HG02623 (cell line): ENCODE measurements at regions not wholly inside any gene's neighbourhood (a gene's known extent, or its start where the extent isn't known, plus 50 kb on each side); places are given as distances from the start of the nearest gene placed in this dataset.
A peak's percentile ranks its signal among the peaks of the same experiment; 100 is the strongest.

ENCODE experiments used
- ATAC-seq: cut with Tn5 transposase; IDR thresholded peaks from one replicate; pipeline ENCODE4 v1.9.1; 2021; ENCODE audit warnings: moderate library complexity; ENCODE audit not compliant: unreplicated experiment

DNA sequence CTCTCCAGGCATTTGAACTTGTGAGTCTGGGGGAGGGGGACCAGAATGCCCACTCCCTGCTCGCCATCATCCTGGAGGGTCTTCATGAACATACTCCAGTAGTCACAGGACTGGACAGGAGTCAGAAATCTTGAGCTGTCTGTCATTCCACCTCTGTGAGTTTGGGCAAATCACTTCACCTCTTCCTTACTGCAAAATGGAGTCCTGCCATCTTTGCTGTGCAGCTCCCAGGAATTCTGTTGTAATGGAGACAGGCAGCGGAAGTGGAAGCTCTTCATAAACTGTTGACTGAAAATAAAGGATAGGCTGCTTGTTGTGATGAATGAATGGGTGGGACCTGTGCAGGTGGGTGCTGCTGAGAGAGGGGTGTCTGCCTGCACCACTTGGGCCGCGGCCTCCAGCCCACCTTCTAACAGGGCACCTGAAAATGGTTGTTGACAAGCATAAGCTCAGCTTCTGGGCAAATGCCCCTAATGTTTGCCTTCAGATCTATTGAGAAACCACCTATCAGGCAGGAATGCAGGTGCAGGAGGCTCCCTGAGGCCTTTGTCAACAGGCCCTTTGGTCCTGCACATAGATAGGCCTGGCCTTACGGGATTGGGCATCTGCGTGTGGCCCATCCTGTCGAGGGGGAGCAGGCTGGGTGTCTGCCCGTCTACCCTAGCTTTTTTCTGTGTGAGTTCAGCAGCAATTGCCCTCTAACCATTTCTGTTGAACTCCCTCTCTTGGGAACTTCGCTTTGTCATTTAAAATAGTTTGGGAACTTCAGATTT lies 321.0 kb downstream of the RPS6KC1 start:
- ATAC-seq, result no peak

DNA sequence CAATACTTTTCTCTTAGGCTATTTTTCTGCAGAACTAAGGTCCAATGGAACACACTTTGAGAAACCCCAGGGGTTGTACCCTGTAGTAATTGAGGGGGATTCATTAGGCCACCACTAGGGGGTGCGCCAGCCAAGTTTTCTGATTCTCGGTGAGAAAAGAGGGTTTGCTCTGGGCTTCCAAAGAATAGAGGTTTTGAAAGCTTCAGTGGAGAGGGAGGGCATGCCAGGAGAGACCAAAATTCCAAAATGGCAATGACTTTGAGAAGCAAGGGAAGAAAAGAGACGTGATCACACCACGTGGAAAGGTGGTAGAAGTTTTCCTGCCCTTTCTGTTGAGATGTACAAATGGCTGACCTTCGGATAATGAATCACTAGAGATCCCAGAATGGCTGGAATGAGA lies 323.3 kb downstream of the RPS6KC1 start:
- ATAC-seq, result peak; percentile 79

DNA sequence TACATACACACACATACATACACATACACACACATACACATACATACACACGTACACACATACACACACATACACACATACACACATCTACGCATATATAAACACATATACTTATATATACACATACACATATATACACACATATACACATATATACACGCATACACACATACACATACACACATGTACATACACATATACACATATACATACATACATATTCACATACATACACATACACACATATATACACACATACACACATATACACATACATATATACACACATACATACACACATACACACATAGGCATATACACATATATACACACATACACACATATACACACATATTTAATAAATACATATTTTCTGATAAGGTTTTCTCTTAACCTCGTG lies 324.0 kb downstream of the RPS6KC1 start:
- ATAC-seq, result no peak

DNA sequence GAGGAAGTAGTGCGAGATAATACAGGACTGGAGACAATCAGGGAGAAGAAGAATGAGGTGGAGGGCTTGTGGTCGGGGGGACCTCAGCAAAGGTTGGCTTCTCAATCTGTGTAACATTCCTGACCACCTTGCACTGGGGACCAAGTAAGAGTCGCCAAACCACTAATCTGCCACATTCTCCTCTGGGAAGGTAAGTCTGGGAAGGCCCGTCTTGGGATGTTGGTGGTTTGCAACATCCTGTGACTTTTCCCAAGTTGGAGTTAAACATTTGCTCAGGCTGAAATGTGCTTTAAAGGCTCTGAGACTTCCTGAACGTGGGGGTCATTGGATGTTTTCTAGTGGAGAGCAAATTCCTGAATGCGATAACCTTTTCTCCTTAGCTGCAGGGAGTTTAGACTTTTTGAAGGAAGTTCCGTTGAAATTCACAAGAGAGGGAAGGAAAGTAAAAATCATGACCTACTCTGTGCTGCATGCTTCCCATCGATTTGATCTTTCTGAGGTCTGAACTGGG lies 325.9 kb downstream of the RPS6KC1 start:
- no peak for ATAC-seq

DNA sequence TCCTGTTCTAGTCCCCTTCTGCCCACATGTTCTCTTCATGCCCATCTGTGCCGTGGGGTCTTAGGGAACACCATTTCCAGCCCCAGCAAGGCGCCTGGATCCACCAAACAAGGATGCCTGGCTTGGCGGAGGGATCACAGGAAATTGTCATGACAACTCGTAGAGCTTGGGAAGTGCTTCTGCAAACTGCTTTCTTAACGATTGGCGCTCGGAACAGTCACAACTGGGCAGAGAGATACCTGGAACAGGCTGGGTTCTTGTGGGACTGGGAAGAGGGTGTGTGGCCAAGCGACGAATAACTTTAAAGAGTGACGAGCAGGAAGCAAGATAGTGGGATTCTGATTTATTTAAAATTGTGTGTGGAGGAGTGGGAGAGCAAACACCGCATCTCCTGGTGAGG lies 329.8 kb downstream of the RPS6KC1 start:
- ATAC-seq, result no peak

DNA sequence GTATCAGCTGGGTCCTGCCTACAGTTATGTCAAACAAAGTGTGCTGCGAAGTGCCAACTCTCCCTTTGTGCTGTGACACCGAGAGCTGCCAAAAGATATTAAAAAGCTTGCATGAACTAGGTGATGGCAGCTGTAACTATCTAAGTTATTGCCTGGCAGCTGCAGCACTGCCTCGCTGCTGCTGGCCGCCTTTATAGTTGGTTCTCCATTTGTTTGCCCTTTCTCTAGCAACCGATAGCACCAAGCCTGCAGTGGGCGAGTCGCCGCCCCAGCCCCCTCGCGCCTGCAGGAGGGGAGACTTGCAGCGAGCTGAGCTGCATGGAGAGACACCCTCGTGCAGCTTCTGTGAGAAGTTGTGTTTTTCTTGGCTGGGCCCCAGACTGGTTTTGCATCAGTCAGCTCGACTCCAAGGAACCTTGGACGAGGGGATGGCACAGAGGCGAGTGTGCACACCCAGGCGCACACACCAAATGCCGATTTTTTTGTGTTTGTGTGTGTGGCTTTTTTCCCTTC lies 330.6 kb downstream of the RPS6KC1 start:
- ATAC-seq, result no peak

DNA sequence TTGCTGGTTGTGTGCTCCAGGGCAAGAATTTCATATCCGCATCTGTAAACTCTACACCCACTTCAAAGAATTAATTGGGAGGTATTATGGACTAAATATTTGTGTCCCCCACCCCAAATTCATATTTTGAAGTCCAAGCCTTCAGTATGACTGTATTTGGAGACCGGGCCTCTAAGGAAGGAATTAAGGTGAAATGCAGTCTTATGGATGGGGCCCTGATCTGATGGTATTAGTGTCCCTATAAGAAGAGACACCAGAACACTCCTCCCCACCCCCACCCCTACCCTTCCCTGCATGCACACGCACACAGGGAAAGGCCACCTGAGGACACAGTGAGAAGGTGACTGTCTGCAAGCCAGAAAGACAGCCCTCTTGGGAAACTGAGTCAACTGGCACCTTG lies 332.4 kb downstream of the RPS6KC1 start:
- ATAC-seq, result no peak

DNA sequence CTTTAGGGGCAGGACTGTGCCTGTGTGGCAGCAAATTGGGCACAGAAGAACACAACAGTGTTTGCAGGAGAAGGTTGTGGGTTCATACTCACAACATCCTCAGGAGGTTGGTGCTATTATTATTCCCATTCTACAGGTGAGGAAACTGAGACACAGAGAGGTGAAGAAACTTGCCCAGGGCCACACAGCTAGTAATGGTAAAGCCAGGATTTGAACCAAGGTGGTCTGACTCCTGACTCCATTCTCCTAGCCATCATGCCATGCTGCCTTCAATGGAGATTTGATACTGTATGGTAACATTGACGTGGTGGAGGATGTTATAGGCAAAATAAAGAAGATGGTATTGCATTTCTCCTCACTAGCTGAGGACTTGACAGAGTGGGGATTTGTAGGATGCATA lies 334.2 kb downstream of the RPS6KC1 start:
- no peak for ATAC-seq

DNA sequence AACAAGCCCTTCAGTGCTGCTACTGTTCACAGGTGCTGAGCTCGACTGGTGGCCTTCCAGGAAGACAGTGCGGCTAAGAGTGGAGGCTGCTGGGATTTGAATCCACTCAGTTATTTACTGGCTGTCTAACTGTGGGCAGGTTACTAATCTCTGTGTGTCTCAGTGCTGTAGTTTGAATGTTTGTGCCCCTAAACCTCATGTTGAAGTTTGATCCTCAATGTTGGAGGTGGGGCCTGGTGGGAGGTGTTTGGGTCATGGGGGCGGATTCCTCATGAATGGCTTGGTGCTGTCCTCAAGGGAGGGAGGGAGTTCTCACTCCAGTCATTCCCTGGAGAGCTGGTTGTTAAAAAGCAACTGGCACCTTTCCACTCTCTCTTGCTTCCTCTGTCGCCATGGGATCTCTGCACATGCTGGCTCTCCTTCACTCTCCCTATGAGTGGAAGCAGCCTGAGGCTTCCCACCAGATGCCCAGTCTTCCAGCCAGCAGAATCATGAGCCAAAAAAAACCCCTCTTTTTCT lies 334.8 kb downstream of the RPS6KC1 start:
- no peak for ATAC-seq

DNA sequence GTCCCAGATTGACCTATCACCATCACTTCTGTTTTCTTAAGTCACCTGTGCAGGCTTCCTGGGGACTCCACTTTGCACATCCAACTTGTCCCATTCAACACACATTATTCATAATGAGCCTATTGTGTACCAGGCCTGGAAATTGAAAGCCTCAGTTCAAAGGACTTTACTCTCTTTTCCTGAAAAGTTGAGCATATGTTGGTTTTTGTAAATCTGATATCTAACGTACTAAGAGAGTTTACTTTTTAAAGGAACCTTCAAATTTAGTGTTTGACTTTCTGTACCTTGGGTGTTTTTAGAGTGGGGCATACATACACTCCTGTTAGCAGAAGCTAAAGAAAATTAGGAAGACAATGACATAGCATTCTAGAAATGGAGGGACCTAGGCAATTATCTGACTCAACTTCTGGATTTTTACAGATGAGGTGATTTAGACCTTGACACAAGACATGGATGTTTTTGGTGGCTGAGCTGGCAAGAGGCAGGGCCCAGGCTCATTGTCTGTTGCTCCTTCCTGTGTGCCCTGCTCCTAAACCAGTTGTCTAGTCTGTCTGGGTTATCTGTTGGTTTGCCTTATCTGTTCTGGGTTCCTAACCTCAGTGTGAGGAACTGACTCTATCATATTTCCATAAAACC lies 336.5 kb downstream of the RPS6KC1 start:
- no peak for ATAC-seq

DNA sequence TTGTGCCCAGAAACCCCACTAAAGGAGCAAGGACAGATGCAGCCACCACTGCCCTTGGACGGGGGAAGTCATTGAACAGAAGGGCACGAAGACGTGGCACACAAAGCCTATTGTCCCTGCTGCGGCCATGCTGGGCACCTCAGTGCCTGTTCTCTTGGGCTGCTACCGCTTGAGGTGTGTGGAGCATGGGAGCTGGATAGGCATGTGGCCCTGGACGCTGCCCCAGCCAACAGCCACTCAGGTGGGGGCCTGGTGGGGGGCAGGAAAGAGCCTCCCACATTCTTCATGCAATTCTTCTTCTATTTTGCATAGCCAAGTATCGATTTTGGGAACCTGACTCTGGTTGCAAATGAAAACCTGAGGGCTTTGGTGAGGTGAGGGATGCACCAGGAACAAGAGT lies 337.2 kb downstream of the RPS6KC1 start:
- ATAC-seq, result no peak

DNA sequence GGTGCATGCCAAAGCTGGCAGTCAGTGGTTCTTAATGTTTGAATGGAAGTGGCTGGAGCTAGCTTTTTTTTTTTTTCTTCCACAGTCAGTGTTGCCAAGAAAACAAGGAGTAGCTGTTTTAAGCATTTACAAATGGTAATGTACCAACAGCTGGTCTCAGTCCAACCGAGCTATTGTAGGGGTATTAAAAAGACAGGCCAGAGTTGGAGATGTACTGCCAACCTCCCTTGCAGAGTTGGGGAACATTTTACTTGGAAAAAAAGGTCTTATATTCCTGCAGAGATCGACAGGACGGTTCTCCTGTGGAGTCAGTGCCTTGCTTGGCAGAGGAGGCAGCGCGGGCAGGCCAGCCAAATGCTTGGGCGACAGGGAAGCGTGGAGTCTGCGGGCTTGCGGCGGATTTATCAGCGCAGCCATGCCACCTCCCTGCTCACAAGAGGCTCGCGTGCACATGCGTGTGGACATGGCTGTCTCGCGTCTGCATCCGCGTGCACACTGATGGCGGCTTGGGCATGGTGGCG lies 338.1 kb downstream of the RPS6KC1 start:
- ATAC-seq, result no peak

DNA sequence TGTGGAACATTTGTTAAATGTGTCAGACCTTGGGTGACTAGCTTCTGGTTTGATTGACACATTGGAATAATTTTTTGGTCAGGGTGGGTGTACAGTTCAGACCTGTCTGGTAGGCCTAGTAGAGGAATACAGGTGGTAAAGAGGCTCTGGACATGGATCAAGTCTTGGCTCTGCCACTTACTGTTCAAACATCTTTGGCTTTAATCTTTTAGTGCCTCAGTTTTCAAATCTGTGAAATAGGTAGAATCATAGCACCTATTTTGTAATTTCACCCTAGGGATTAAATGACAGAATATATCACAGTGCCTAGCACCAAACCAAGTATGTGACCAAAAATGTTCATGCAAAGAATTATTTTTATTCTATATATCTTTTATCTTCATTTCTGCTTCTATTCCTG lies 340.4 kb downstream of the RPS6KC1 start:
- ATAC-seq, result no peak

DNA sequence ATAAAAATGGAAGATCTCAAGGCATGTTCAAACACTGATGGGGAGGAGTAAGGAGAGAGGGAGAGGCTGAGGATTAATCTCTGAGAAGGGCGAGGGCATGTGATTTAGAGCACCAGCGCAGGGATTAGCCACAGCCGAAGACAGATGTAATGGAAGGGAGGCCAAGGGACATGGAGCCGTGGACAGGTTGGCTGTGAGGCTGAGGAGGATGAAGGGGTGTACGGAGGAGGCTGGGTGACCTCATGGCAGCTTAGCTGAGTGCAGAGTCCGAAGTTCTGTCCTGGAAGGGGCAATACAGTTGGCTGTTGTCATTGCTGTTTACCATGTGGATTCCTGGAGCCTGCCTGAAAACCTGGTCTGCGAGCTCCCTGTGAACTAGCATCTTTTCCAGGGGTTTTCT lies 342.8 kb downstream of the RPS6KC1 start:
- no peak for ATAC-seq

DNA sequence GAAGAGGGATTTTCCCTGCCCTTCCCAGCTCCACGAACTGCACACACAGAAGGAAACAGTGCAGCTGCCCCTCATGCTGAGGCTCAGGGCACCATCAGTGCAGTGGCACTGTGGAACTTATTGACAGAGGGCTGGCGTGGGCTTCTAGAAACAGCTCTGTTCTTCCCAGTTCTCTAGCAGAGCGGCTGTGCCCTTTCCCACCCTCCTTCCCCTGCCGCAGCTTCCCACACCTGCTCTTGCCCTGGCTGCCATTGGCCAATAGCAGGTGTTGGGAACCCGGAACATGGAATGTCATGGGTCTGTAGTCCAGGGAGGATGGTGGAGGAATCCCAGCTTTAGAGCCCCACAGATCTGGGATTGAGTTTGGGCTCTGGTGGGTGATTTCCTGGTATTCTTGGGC lies 343.8 kb downstream of the RPS6KC1 start:
- no peak for ATAC-seq

DNA sequence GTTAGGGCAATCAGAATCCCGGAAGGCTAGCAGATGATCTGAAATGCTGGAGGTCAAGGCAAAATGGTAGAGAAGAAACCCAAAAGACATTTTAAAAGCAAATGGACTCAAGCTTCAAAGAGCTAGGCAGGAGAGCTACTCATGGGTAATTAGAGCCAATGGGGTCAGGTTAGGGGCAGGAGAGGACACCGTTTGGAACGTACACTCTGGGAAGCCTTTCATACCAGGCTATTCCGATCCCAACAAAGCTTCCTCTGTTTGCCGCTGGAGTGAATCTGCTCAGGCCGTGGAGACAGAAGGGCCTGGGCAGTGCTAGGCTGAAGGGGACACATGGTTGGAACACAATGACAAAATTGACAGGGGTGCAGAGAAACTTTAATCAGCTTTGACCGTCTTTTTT lies 346.6 kb downstream of the RPS6KC1 start:
- no peak for ATAC-seq

DNA sequence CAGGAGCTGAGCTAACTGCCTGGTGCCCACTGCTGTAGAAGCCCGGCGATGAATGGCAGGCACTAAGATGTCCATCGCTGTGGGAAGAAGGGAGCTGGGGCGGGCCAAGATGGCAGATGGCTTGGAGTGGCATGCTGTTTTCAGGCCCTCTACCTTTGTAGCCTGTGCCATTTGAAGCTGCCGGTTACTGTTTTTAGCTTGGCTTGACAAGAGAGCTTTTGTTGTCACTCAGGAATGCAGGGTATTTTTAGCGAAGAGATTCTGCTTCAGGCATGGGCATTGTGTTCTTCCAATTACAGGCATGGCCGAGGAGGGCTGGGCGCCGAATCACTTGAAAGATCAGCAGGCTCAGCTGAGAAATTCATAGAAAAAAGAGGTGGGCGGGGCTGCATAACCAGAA lies 348.7 kb downstream of the RPS6KC1 start:
- ATAC-seq, result no peak

DNA sequence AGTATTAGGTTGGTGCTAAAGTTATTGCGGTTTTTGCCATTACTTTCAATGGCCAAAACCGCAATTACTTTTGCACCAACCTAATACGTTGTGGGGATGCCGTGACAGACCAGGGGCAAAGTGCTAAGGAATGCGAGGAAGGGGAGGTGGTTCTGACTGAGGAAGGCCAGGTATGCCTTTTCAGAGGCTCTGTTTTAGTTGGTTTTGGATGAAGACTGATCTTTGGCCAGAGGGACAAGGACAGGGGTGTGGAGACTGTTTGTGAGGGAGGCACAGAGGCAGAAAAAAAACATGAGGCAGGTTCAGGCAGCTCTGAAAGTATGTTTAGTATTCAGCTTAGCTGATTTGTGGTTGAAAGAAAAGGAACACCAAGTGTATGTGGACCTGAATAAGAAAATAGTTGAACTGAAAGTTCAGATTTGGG lies 358.2 kb downstream of the RPS6KC1 start:
- no peak for ATAC-seq

DNA sequence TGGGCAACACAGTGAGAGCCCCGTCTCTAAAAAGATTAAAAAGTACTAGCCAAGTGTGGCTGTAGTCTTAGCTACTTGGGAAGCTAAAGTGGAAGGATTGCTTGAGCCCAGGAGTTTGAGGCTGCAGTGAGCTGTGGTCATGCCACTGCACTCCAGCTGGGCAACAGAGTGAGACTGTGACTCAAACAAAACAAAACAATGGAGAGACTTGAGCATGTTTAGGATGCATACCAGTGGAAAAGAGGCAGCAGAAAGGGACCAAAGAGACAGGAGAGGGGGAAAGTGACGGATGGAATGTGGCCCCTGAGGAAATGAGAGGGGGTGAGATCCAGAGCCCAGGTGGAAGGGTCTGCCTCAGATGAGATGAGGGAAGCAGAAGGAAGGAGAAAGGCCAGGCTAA lies 358.9 kb downstream of the RPS6KC1 start:
- ATAC-seq, result no peak

DNA sequence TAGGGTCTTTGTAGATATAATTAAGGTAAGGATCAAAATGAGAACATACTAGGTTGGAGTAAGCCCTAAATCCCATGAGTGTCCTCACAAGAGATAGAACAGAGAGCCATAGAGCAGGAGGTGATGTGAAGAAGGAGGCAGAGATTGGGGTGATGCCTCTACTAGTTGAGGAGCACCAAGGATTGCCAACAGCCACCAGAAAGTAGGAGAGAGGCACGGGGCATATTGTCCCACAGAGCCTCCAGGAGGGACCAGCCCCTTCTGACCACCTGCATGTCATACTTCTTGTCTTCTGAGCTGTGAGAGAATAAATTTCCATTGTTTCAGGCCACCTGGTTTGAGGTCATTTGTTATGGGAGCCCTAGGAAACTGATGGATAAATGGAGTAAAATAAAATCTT lies 363.3 kb downstream of the RPS6KC1 start:
- ATAC-seq, result no peak

DNA sequence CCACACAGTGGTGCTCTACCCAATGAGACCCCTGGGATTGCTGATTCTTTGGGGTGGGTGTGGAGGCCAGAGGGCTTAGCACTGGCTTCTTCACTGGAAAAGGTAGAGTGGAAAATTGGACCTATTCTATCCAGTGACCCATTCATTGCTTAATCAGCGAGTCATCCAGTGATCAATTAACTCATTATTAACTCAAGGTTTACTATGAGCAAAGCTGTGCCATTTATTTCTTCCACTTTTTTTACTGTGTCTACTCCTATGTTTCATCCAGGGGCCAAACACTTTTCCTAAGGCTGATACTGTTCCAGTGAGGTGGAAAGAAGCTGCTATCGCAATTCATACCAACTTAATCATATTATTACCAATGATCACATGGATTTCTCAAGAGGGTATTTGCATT lies 363.9 kb downstream of the RPS6KC1 start:
- no peak for ATAC-seq
